Activated B cell treated with CpG ODN at 0.5 μM for 24 hours (primary cell): ENCODE measurements at regions not wholly inside any gene's neighbourhood (a gene's known extent, or its start where the extent isn't known, plus 50 kb on each side); places are given as distances from the start of the nearest gene placed in this dataset.

Experiments
- ATAC-seq: fragments of 200-7000 bp; cut with Tn5 transposase; one replicate; pipeline ENCODE4 v1.10.0; 2021; ENCODE audit warnings: low read depth, mild to moderate bottlenecking, moderate library complexity
- CTCF ChIA-PET: fragments of 350-600 bp; sonication (Branson Sonifier 250); formaldehyde crosslinking; loops from one replicate; lab custom pipeline; 2021; ENCODE audit warnings: antibody characterized with exemption; lab: Charles Lee
- POLR2A ChIA-PET: fragments of 350-600 bp; sonication (Branson Sonifier 250); formaldehyde crosslinking; loops from one replicate; lab custom pipeline; 2021; ENCODE audit warnings: antibody characterized with exemption; lab: Charles Lee
- DNase-seq: peaks from one replicate; pipeline ENCODE4 v3.0.0; 2022
- H3K27ac Mint-ChIP-seq: one replicate; pipeline ENCODE4 v1.8.0; 2020; ENCODE audit warnings: mixed read lengths
- H3K27me3 Mint-ChIP-seq: one replicate; pipeline ENCODE4 v1.8.0; 2021; ENCODE audit warnings: mixed read lengths
- H3K36me3 Mint-ChIP-seq: one replicate; pipeline ENCODE4 v1.8.0; 2021; ENCODE audit warnings: low read depth, mixed read lengths
- H3K4me1 Mint-ChIP-seq: one replicate; pipeline ENCODE4 v1.8.0; 2021; ENCODE audit warnings: mixed read lengths
- H3K4me3 Mint-ChIP-seq: one replicate; pipeline ENCODE4 v1.8.0; 2020; ENCODE audit warnings: mild to moderate bottlenecking, mixed read lengths
- H3K9me3 Mint-ChIP-seq: one replicate; pipeline ENCODE4 v1.8.0; 2020; ENCODE audit warnings: mixed read lengths
- CTCF ChIP-seq: fragments of 200-600 bp; IDR thresholded peaks from one replicate; pipeline ENCODE4 v1.8.0; 2022; ENCODE audit warnings: antibody characterized with exemption, mild to moderate bottlenecking
- intact Hi-C: fragments of 100-400 bp; cut with micrococcal nuclease; formaldehyde crosslinking; loops from one replicate; pipeline ENCODE4 v1.15.1; 2024

- Mint-ChIP-seq H3K4me1 (no peaks in the 10 kb centered on the region), H3K36me3 (no peaks in the 10 kb centered on the region), H3K9me3 (peaks cover 10% of the 10 kb centered on the region), H3K27ac (no peak overlapping the region), H3K4me3 (no peak overlapping the region), H3K27me3 (no peaks in the 10 kb centered on the region)
- no peak for ATAC-seq
- ChIA-PET CTCF (no interaction called here), POLR2A (no interaction called here)
- no peak for TF ChIP-seq CTCF
- intact Hi-C loops: no loop called here
- no peak for DNase-seq
Measured at GRCh38 chr5:15243301-15244020, 256.5 kb upstream of the FBXL7 start.

- intact Hi-C loops: no loop called here
- H3K9me3 Mint-ChIP-seq: peaks cover 8% of the 10 kb centered on the region
Measured at GRCh38 chr5:15241216-15241821, 258.7 kb upstream of the FBXL7 start.

GRCh38 chr5:15238006-15238405, 262.0 kb upstream of the FBXL7 start:
- DNase-seq (no peak), ATAC-seq (no peak)
- H3K4me1 Mint-ChIP-seq: no peaks in the 10 kb centered on the region
- H3K36me3 Mint-ChIP-seq: no peaks in the 10 kb centered on the region
- no peak overlapping the region for H3K4me3 Mint-ChIP-seq
- intact Hi-C loops: no loop called here
- POLR2A ChIA-PET: no interaction called here
- no peak overlapping the region for H3K27ac Mint-ChIP-seq
- TF ChIP-seq CTCF: no peak
- CTCF ChIA-PET: no interaction called here
- H3K9me3 Mint-ChIP-seq: peaks cover 3% of the 10 kb centered on the region
- no peaks in the 10 kb centered on the region for H3K27me3 Mint-ChIP-seq

More at GRCh38 chr5:15241216-15241821, 258.7 kb upstream of the FBXL7 start:
- Mint-ChIP-seq H3K36me3 (no peaks in the 10 kb centered on the region), H3K4me3 (no peak overlapping the region), H3K4me1 (no peaks in the 10 kb centered on the region), H3K27me3 (no peaks in the 10 kb centered on the region), H3K27ac (no peak overlapping the region)
- ChIA-PET CTCF (no interaction called here), POLR2A (no interaction called here)
- DNase-seq (no peak), ATAC-seq (no peak)
- TF ChIP-seq CTCF: no peak

GRCh38 chr5:15236911-15237508, 263.0 kb upstream of the FBXL7 start:
- Mint-ChIP-seq H3K36me3 (no peaks in the 10 kb centered on the region), H3K4me3 (no peak overlapping the region), H3K4me1 (no peaks in the 10 kb centered on the region), H3K9me3 (peaks cover 3% of the 10 kb centered on the region), H3K27ac (no peak overlapping the region), H3K27me3 (no peaks in the 10 kb centered on the region)
- no peak for TF ChIP-seq CTCF
- ChIA-PET CTCF (no interaction called here), POLR2A (no interaction called here)
- DNase-seq (no peak), ATAC-seq (no peak)
- intact Hi-C loops: no loop called here

DNA sequence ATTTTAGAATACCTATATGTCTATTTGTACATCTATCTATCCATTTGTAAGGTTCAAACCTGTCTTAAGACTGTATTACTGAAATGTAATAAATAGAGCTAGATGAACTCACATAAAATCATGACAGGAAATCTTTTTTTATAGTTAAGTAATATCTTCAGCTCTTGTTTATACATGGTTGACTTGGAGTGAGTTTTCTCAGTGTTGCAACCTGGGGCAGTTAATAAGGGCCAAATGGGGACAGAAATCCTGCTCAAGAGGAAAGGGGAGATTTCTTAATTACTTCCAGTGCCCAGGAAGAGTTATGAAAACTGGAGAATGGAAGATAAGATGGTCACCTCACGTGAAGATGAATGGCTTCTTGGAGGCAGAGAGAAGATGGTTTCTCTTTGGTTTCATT, 265.1 kb upstream of the FBXL7 start:
- Mint-ChIP-seq H3K27me3 (no peaks in the 10 kb centered on the region), H3K9me3 (peaks cover 9% of the 10 kb centered on the region), H3K4me1 (no peaks in the 10 kb centered on the region), H3K4me3 (no peak overlapping the region), H3K36me3 (no peaks in the 10 kb centered on the region), H3K27ac (no peak overlapping the region)
- TF ChIP-seq CTCF: no peak
- no peak for ATAC-seq
- intact Hi-C loops: no loop called here
- POLR2A ChIA-PET: no interaction called here
- DNase-seq: no peak
- CTCF ChIA-PET: no interaction called here
